HCT116 (cell line): ENCODE measurements at regions not wholly inside any gene's neighbourhood (a gene's known extent, or its start where the extent isn't known, plus 50 kb on each side); places are given as distances from the start of the nearest gene placed in this dataset.

Experiments used
- ATAC-seq: fragments of 200-7000 bp; cut with Tn5 transposase; 2 replicates; pipeline ENCODE4 v1.9.1; 2020; ENCODE audit warnings: mild to moderate bottlenecking, moderate library complexity
- BruUV-seq: library from RNA; stranded (reverse); fragments of 400-500 nt; replicated peaks from 2 replicates; lab custom pipeline; 2021; lab: Mats Ljungman, UMichigan
- CTCF ChIA-PET: fragments of 300-600 bp; sonication (Branson Sonifier 250); formaldehyde crosslinking; loops from one replicate; lab custom pipeline; 2021; ENCODE audit warnings: antibody characterized with exemption; lab: Charles Lee
- POLR2A ChIA-PET: fragments of 300-600, 350-600 bp; sonication (Branson Sonifier 250); formaldehyde crosslinking; loops from one replicate; lab custom pipeline; 2021; ENCODE audit warnings: antibody characterized with exemption; lab: Charles Lee
- RAD21 ChIA-PET, 2 experiments: fragments of 300-600 bp; sonication (Branson Sonifier 250); formaldehyde crosslinking; loops; one replicate each; lab custom pipeline; 2023; ENCODE audit warnings: low total read pairs in 2 of 2; ENCODE audit not compliant: uncharacterized antibody in 2 of 2, unreplicated experiment in 2 of 2, low non-redundant PET in 1 of 2; lab: Charles Lee
- DNase-seq: peaks from one replicate; pipeline ENCODE4 v3.0.0-alpha.2; 2010; ENCODE audit warnings: low read depth, low spot score
- H2AFZ ChIP-seq: fragments of 200-600 bp; shearing (Covaris generic), sonication (generic); 2 replicates; pipeline ENCODE4 v1.6.1; 2017; ENCODE audit warnings: low read depth, mixed run types, mixed read lengths, antibody characterized with exemption, low read length; ENCODE audit not compliant: poor library complexity, severe bottlenecking
- H3K27ac ChIP-seq: 2 replicates; pipeline ENCODE4 v1.5.1; 2012; ENCODE audit warnings: low read depth, low read length
- H3K27me3 ChIP-seq: fragments of 200-600 bp; sonication (generic); 2 replicates; pipeline ENCODE4 v1.6.1; 2016; ENCODE audit warnings: mixed run types, low read length, mixed read lengths; ENCODE audit not compliant: insufficient read depth
- H3K36me3 ChIP-seq, 2 experiments: fragments of 200-500 bp in 1 of 2; fragments of 200-600 bp in 1 of 2; sonication (Bioruptor generic) in 1 of 2; sonication (generic) in 1 of 2; 2 replicates each; pipeline versions ENCODE4 v1.5.1 to v1.6.1; 2014 to 2016; ENCODE audit warnings: low read length in 2 of 2, inconsistent platforms in 1 of 2, mixed read lengths in 1 of 2, mixed run types in 1 of 2; ENCODE audit not compliant: insufficient read depth in 2 of 2, control insufficient read depth in 1 of 2
- H3K4me1 ChIP-seq, 2 experiments: fragments of 200-600 bp in 1 of 2; sonication (generic) in 1 of 2; 2 replicates each; pipeline versions ENCODE4 v1.5.1 to v1.6.1; 2012 to 2017; ENCODE audit warnings: low read length in 2 of 2, inconsistent platforms in 1 of 2, mild to moderate bottlenecking in 1 of 2, mixed read lengths in 1 of 2, mixed run types in 1 of 2, moderate library complexity in 1 of 2; ENCODE audit not compliant: insufficient read depth in 2 of 2, control insufficient read depth in 1 of 2
- H3K4me2 ChIP-seq: fragments of 200-600 bp; sonication (generic); 2 replicates; pipeline ENCODE4 v1.6.1; 2017; ENCODE audit warnings: mixed run types, low read length, mixed read lengths
- H3K4me3 ChIP-seq, 2 experiments: fragments of 200-600 bp in 1 of 2; sonication (generic) in 1 of 2; replicated peaks in 1 of 2; 2 replicates each; pipeline ENCODE4 v1.5.1; 2011 to 2016; ENCODE audit warnings: low read length in 2 of 2, control low read depth in 1 of 2, low read depth in 1 of 2, mild to moderate bottlenecking in 1 of 2, mixed read lengths in 1 of 2, mixed run types in 1 of 2
- H3K79me2 ChIP-seq: fragments of 200-600 bp; sonication (generic); 2 replicates; pipeline ENCODE4 v1.6.1; 2017; ENCODE audit warnings: mild to moderate bottlenecking, mixed run types, low read length, moderate library complexity, mixed read lengths; ENCODE audit not compliant: insufficient read depth
- H3K9ac ChIP-seq: fragments of 200-600 bp; sonication (generic); 2 replicates; pipeline ENCODE4 v1.6.1; 2016; ENCODE audit warnings: low read length, mixed read lengths
- H3K9me2 ChIP-seq: fragments of 200-600 bp; sonication (generic), shearing (Covaris generic); 2 replicates; pipeline ENCODE4 v1.6.1; 2017; ENCODE audit warnings: mixed run types, mild to moderate bottlenecking, moderate library complexity; ENCODE audit not compliant: insufficient read depth
- H3K9me3 ChIP-seq, 2 experiments: fragments of 200-500 bp in 1 of 2; fragments of 200-600 bp in 1 of 2; sonication (Bioruptor generic) in 1 of 2; sonication (generic) in 1 of 2; 2 replicates each; pipeline ENCODE4 v1.6.1; 2014 to 2017; ENCODE audit warnings: low read length in 2 of 2, mixed read lengths in 2 of 2, inconsistent platforms in 1 of 2, low read depth in 1 of 2, mild to moderate bottlenecking in 1 of 2, mixed run types in 1 of 2, moderate library complexity in 1 of 2; ENCODE audit not compliant: control insufficient read depth in 1 of 2, insufficient read depth in 1 of 2
- H4K20me1 ChIP-seq: fragments of 200-600 bp; sonication (generic), shearing (Covaris generic); 2 replicates; pipeline ENCODE4 v1.6.1; 2017; ENCODE audit warnings: mixed run types, mild to moderate bottlenecking, moderate library complexity; ENCODE audit not compliant: insufficient read depth
- CBX3 ChIP-seq: IDR thresholded peaks from 2 replicates; pipeline ENCODE4 v1.6.1; 2012; ENCODE audit warnings: low read depth
- CEBPB ChIP-seq: IDR thresholded peaks from 2 replicates; pipeline ENCODE4 v1.6.1; 2012; ENCODE audit warnings: low read depth
- CTCF ChIP-seq, 3 experiments: fragments of 200-600 bp in 1 of 3; sonication (generic) in 1 of 3; IDR thresholded peaks in 2 of 3; conservative IDR thresholded peaks in 1 of 3; 2 replicates each; pipeline ENCODE4 v1.5.1; 2012 to 2017; ENCODE audit warnings: low read depth in 2 of 3, low read length in 2 of 3, antibody characterized with exemption in 1 of 3, borderline replicate concordance in 1 of 3, control low read depth in 1 of 3, mild to moderate bottlenecking in 1 of 3, mixed read lengths in 1 of 3, mixed run types in 1 of 3, moderate library complexity in 1 of 3; ENCODE audit not compliant: insufficient read depth in 1 of 3
- EGR1 ChIP-seq: IDR thresholded peaks from 2 replicates; pipeline ENCODE4 v1.6.1; 2012; ENCODE audit warnings: low read depth
- ELF1 ChIP-seq: IDR thresholded peaks from 2 replicates; pipeline ENCODE4 v1.6.1; 2012; ENCODE audit warnings: low read depth, borderline replicate concordance
- EZH2 ChIP-seq: fragments of 200-600 bp; sonication (generic); IDR thresholded peaks from 2 replicates; pipeline ENCODE4 v1.6.1; 2017; ENCODE audit warnings: antibody characterized with exemption, mixed run types
- EZH2phosphoT487 ChIP-seq: fragments of 200-600 bp; IDR thresholded peaks from 2 replicates; pipeline ENCODE4 v1.6.1; 2018; ENCODE audit warnings: antibody characterized with exemption, borderline replicate concordance
- JUND ChIP-seq: IDR thresholded peaks from 2 replicates; pipeline ENCODE4 v1.6.1; 2012
- POLR2A ChIP-seq: IDR thresholded peaks from 2 replicates; pipeline ENCODE4 v1.7.0; 2011; ENCODE audit warnings: borderline replicate concordance; ENCODE audit not compliant: insufficient read depth, insufficient read length; ENCODE audit errors: extremely low read depth
- POLR2AphosphoS5 ChIP-seq: IDR thresholded peaks from 2 replicates; pipeline ENCODE4 v1.6.1; 2011; ENCODE audit warnings: mild to moderate bottlenecking, low read depth, low read length, moderate library complexity
- RAD21 ChIP-seq: IDR thresholded peaks from 2 replicates; pipeline ENCODE4 v1.6.1; 2012; ENCODE audit warnings: low read depth, mild to moderate bottlenecking
- REST ChIP-seq: IDR thresholded peaks from 2 replicates; pipeline ENCODE4 v1.6.1; 2012; ENCODE audit warnings: low read depth
- SIN3A ChIP-seq: IDR thresholded peaks from 2 replicates; pipeline ENCODE4 v1.6.1; 2012; ENCODE audit warnings: low read depth
- SP1 ChIP-seq: IDR thresholded peaks from 2 replicates; pipeline ENCODE4 v1.6.1; 2012; ENCODE audit warnings: low read depth
- SRF ChIP-seq: IDR thresholded peaks from 2 replicates; pipeline ENCODE4 v1.6.1; 2012; ENCODE audit warnings: low read depth
- TCF7L2 ChIP-seq: IDR thresholded peaks from 2 replicates; pipeline ENCODE4 v1.7.0; 2011; ENCODE audit warnings: borderline replicate concordance, inconsistent platforms; ENCODE audit not compliant: insufficient read depth, insufficient read length; ENCODE audit errors: extremely low read depth
- YY1 ChIP-seq: IDR thresholded peaks from 2 replicates; pipeline ENCODE4 v1.6.1; 2011; ENCODE audit warnings: low read length, low read depth, moderate library complexity, mild to moderate bottlenecking; ENCODE audit not compliant: insufficient replicate concordance; ENCODE audit errors: extremely low read depth
- ZFX ChIP-seq: fragments of 450-650 bp; IDR thresholded peaks from 2 replicates; pipeline ENCODE4 v1.6.1; 2017
- ZNF274 ChIP-seq: fragments of 200-500 bp; sonication (Bioruptor generic); IDR thresholded peaks from 2 replicates; pipeline ENCODE4 v1.6.1; 2014; ENCODE audit warnings: mild to moderate bottlenecking, low read depth, low read length, inconsistent platforms
- intact Hi-C: fragments of 100-400 bp; cut with micrococcal nuclease; formaldehyde crosslinking; loops from 2 replicates; pipeline ENCODE4 v1.10.0; 2022

GRCh38 chr12:70994217-70994788 lies 73.8 kb upstream of the PTPRR start:
- Histone ChIP-seq H3K4me3 (no peak overlapping the region), H3K9me2 (no peaks in the 10 kb centered on the region), H3K27me3 (no peaks in the 10 kb centered on the region), H3K4me2 (no peak overlapping the region), H3K9ac (no peak overlapping the region), H3K4me1 (no peaks in the 10 kb centered on the region), H2AFZ (no peak overlapping the region), H4K20me1 (no peaks in the 10 kb centered on the region), H3K27ac (no peak overlapping the region), H3K36me3 (no peaks in the 10 kb centered on the region), H3K9me3 (no peaks in the 10 kb centered on the region), H3K79me2 (no peaks in the 10 kb centered on the region)
- ChIA-PET POLR2A (no interaction called here), CTCF (no interaction called here), RAD21 (no interaction called here)
- intact Hi-C loops, result no loop called here
- no TSS peak for BruUV-seq
- TF ChIP-seq CEBPB (no peak), YY1 (no peak), EZH2phosphoT487 (no peak), POLR2A (no peak), ZFX (no peak), REST (no peak), CTCF (IDR thresholded peaks at IDR 0.05 in 2 of 3, conservative IDR thresholded peaks at IDR 0.05 in 1 of 3; ENCODE audit: borderline replicate concordance in 1 of 3, insufficient read depth in 1 of 3, low read depth in 2 of 3, low read length in 2 of 3) (no peak), EZH2 (no peak), JUND (no peak), SRF (no peak), CBX3 (no peak), RAD21 (no peak), SP1 (no peak), EGR1 (no peak), ZNF274 (no peak), ELF1 (no peak), POLR2AphosphoS5 (no peak), SIN3A (no peak), TCF7L2 (no peak)
- ATAC-seq (no peak), DNase-seq (no peak)
